HG03521 (cell line): ENCODE measurements at regions not wholly inside any gene's neighbourhood (a gene's known extent, or its start where the extent isn't known, plus 50 kb on each side); places are given as distances from the start of the nearest gene placed in this dataset.

ENCODE experiments used
- ATAC-seq: cut with Tn5 transposase; IDR thresholded peaks from one replicate; pipeline ENCODE4 v1.9.1; 2021; ENCODE audit warnings: mild to moderate bottlenecking, moderate library complexity; ENCODE audit not compliant: unreplicated experiment

DNA sequence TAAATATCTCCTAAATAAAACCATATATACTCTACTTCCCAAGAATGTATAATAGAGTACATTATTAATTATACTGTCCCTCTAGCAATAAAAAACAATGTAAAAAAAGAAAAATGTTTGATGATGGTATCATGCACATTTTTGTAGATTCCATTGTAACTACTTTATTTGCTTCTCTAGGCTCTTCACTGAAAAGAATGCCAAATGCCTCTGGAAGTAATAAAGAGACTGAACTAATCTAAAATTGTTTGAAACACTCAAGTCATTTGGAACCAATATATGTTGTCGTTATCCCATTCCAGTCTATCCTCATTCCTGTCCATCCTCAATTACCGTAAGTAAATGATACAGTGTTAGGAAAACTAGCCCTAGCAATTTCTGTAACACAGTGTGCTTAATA is 233.6 kb downstream of the C12orf50 start:
- no peak for ATAC-seq

DNA sequence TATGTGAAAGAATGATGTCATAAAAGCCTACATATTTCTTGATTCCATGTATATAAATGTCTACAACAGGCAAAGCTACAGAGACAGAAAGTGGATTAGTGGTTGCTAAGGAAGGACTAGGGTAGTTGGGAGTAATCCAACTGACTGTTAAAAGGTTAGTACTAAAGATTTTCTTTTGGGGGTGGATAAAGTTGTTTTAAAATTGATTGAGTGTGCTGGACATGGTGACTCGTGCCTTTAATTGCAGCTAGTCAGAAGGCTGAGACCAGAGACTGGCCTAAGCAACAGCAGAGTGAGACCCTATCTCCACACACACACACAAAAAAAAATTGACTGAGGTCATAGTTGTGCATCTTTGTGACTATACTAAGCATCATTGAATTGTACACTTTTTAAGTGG is 234.3 kb downstream of the C12orf50 start:
- no peak for ATAC-seq

DNA sequence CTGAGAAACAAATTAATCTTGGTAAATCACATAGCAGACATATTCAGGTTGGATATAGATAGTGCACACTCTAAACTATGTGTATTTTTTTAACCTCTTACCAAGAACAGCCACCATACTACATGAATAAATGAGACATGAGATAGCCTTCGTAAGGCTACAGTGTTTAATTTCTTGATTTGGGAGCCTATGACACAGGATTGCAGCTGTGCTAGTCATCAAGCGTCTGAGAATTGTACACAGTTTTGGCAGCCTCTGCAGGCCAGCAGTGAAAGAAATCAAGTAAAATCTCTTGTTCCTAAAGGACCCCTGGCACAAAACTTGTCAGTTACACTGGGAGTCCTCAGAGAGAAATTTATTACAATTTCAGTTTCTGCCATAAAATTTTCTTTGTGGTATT is 236.1 kb downstream of the C12orf50 start:
- no peak for ATAC-seq

DNA sequence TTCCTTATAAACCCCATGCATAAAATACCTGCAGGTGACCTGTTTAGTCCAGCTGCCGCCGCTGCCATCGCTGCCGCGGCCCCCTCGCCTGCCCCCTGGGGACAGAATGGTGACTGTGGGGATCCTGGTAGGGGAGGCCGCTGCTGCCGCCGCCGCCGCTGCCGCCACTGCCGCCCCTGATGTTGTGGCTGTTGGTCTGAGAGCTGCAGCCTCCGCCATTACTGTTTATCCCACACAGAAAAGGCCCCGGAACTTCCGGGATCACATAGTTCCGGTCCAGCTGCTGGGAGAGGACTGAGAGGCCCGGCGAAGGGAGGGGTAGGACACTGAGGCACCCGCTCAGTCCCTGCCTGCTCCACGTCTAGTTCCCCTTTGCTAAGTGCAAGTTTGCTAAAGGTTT is 244.9 kb downstream of the C12orf50 start:
- ATAC-seq, result no peak

DNA sequence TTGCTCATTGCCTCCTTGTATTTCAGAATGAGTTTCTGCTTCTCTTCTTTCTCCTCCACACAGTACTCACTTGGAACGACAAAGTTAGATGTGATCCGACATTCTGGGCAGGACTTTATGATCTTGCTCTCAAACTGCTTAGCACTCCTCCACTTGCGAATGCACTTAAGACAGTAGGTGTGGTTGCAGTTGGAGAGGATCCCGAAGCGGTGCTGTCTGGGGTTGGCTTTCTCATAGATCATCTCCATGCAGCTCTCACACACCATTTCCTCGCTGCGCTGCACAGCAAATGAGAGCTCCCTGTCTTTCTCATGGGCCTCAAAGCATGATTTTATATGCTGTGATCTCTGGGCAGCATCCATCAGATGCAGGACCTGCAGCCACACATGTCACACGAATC is 245.7 kb downstream of the C12orf50 start:
- ATAC-seq, result no peak

DNA sequence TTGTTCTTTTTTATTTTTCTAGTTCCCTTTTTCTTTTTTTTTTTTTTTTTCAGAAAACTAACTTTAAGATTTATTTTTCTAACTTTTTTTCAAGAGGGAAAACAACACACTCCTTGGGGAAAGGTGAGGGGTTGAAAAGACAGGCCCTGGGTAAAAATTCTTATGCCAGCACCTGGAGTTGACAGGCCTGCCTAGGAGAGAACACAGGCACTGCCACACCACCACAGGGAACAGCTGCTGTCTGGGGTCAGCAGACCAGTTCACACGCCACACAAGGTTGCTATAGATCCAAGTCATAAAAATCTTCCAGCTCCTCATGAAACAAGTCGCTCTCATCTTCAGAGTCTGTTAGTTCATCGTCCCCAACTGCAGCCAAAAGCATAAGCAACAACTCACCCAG is 246.4 kb downstream of the C12orf50 start:
- no peak for ATAC-seq

DNA sequence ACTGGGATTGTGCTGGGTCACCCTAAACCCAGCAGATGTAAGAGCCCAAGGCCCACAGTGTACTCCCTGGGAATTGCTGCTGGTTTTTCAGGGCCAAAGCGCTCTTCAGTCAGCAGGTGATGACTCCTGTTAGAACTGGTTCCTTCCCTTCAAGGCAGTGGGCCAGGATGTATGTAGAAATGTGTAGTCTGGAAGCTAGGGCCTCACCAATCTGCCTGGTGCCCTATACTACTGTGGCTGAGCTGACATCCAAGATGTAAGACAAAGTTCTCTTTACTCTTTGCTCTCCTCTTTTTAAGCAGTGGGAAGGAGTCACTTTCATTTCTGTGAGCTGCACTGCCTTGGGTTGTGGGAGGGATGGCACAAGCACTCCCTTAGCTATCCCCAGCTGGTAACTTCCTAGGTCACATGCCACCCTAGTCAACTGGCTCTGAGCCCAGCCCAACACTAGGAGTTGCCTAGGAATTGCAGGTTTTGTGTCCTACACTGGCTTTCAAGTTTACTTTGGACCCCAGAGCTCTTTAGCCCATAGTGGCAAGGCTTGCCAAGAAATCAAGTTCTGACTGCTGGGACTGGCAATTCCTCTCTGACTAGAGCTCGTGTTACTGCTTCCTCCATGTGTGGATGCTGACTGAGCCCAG is 249.2 kb downstream of the C12orf50 start:
- ATAC-seq, result no peak

DNA sequence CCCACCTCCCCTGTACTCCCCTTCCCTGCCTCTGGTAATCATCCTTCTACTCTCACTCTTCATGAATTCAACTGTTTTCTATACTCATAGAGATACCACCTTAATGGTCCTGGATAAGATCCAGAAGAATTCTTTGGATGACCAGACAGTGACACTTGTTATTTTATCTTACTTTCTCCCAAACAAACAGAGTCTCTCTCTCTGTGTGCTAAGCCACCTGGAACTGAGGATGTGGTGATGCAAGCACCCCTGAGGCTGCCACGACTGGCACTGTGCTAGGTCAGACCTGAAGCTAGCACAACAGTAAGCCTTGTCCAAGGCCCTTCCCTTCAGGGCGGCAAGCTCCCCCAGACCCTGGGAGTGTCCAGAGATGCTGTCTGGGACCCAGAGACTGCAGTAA is 250.2 kb downstream of the C12orf50 start:
- no peak for ATAC-seq

DNA sequence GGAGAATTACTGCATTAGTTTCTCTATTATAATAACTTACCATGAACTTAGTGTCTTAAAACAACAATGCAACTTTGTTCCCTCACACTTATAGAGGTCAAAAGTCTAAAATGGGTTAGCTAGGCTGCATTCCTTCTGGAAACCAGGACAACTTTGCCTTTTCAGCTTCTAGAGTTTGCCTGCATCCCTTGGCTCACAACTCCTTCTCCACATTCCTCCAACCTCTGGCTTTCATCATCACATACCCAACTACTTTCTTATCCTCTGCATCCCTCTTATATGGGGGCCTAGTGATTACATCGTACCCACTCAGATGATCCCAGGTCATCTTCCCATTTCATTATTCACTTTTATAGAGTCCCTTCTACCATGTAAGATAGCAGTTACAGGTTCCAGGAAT is 251.1 kb downstream of the C12orf50 start:
- ATAC-seq, result no peak

DNA sequence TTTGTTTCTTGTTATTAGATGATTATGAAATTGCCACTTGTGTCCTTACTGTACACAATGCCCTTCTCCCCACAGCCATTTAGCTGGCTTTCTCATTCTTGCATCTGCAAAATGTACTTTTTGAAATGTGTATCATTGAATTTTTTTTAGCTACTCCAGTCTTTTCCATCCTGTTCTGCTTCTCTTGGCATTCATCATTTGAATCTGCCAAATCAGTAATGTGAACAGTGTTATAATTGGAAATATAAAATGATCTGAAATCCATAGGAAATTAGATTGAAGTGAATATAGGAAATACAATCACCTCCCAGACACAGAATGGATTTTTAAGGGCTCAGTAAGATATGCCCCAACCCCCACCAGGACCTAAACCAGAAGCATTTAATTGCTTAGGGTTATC is 253.4 kb downstream of the C12orf50 start:
- ATAC-seq, result no peak

DNA sequence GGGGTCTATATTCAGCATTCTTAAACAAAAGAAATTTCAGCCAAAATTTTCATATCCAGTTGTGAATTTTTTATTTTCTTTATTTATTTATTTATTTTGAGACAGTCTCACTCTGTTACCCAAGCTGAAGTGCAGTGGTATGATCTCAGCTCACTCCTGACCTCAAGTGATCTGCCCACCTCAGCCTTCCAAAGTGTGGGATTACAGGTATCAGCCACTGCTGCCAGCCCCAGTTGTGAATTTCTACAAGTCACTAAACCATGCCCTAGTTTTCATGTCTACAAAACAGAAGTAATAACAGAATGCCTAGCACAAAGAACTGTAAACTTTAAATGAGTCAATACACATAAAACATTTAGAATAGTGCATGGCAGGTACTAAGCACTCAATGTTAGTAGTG is 254.2 kb downstream of the C12orf50 start:
- no peak for ATAC-seq

DNA sequence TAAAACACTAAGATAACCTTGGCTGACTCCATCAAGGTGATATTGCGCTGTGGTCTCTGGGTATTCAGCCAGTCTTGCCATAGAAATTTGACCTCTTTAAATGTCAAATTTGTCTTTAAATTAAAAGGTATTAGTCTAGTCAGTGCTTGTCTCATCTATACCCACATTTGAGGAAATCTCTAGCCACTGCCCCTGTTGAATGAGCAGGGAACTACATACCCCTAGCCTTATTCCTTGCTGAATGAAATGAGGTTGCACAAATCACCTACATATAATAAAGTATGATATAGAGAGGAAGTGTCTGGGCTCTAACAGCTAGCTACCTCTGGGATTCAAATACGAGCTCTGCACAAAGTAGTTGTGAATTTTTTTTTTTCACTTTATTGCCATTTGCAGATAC is 256.8 kb downstream of the C12orf50 start:
- no peak for ATAC-seq

DNA sequence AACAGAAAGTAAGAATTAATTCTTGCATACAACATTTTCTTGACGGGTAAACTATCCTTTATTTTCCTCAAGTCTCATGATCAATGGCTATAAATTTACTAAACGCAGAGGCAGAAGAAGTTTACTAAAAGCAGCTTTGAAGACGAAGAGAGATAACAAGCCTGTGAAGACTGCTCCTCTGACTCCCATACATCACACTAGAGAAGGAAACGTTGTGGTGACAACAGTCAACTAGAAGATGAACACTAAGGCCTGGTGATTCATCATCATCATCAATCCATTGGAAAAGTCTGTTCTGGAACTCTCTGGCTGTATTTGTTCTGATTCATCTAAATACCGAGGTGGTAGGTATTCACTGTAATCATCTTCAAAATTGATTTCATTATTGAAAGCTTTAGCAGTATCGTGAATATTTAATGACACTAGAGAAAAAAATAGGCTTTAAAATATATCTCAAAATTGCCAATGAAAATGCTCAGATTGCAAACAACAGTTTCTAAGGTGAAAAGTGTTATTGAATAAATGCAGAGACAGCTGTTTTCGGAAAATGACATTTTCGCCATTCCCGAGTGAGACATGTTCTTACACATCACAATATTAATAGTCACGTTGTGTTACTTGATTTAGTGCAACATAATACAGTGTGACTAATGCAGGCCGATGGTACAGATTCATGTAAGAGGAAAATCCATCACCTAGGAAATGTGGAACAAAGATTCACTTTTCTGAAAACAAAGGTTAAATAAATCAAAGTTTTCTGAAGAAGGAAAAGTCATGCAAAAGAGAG is 260.5 kb downstream of the C12orf50 start:
- ATAC-seq, result no peak

DNA sequence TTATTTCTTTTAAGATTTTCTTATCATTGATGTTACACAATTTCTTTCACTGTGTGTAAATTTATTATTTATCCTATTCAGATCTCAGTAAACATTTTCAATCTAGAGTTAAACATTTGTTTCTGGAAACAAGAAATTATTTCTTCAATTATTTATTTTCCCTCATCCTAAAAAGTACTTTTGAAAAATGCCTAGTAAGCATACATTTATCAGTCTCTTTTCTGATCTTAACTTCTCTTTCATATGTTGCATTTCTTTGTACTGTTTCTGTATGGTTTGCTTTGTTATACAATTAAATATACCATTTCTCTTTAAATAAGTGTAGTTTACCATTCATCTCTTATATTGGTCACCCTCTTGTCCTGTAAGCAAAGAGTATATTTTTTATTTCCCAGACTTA is 263.2 kb downstream of the C12orf50 start:
- ATAC-seq, result no peak

DNA sequence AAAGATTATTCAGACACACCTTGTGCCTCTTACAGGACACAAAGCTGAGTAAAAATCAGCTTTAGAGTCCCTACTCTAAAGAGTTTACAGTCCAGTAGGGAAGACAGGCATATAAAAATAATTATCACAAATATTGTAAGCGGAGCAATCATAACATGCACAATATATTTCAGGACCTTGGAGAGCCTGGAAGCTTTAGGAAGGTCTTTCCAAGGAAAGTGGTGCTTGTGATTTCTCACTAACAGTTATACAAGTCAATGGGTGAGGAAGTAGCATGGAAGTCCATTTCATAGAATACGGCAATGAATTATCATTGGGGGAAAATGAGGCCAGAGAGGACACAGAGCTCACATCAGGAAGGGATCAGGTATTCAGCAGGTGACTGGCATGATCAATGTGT is 268.3 kb downstream of the C12orf50 start:
- no peak for ATAC-seq

DNA sequence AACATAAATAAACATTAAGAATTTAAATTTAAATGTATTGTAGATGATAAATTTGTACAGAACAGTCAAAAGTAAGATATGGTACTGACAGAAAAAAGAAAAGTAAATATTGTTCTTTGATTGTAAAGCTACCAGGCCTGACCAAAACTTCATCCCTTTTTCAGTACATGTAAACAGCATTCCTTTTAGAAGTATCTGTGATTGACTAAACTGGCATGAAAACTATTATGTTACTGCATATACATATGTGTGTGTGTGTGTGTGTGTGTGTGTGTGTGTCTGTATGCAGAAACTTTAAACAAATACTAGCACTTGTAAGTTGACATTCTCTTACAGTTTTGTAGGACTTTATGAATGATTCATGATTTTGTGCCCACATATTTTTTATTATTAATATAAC is 270.9 kb downstream of the C12orf50 start:
- no peak for ATAC-seq

DNA sequence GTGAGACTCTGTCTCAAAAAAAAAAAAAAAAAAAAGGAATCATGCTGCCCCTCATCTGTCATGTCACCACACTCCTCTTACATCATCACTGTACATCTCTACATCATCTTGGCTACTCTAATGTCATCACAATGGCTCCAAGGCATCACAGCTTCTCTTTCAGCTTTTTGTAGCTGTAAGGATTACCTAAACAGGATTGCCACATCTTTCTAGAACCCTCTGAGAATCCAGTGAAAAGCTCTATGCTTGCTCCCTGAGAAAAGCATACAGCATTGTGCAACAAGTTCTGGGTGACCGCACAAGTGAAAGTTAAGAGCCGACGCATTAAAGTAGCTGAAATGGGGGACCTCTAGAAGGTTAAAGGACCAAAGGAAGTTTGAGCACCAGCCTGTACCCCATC is 272.5 kb downstream of the C12orf50 start:
- no peak for ATAC-seq

DNA sequence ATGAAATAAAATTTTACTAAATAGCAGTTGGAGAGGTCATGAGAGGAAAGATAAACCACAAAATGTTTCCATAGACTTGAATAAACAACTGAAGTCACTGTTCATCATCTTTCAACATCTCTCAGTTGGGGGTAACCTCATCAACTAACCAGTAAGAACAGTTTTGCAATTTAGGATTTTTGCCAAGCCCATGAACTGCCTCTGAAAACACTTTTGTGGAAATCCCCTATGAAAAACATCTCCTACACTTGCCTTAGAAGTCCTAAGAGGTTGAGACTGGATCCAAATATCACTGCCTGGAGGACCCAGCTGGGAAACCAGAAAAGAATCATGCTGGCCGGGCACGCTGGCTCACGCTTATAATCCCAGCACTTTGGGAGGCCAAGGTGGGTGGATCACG is 273.1 kb downstream of the C12orf50 start:
- ATAC-seq, result no peak

DNA sequence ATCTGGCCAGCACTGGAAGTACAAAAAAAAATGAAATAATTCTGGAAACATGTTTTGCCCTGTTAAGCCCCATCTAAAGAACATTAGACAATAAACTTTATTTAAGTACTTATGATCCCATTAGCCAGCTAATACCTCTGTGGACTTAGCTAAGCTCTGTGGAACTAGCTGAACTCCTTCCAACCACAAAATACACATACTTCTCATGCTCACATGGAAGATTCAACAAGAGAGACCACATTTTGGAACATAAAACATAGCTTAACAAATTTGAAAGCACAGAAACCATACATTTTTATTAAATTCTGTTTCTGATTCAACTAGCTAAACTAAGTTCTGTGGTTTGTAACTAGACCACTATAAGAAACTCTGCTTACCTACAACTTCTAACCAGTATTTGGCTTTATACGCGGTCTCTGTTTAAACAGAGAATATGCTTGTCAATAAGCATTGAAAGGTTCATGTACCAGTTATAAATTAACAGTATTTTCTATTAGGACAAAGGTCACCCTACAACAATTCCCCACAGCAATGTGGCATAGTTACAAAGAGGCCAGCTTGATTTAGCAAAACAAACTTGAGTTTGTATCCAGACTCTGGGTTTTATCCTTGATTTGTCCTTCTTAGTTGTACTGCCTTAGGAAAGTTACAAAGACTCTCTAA is 300.1 kb downstream of the C12orf50 start:
- ATAC-seq, result no peak

DNA sequence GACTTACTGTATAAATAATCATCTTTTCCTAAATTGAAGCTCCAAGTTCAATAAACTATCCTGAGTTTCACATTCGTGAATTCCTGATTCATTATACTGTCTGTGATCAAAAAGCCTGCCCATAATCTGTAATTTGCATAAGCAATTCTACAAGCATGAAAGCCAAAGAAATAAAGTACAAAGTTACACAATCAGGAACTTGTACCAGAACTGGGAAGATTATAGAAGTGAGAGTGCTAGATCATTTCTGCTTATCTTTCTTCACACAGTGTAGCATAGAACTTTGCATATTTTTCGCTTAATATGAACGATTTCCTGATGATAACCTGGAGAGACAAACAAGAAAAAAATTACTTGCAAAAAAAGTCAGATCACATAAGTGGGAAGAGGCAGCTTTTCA is 308.2 kb downstream of the C12orf50 start:
- ATAC-seq, result no peak

DNA sequence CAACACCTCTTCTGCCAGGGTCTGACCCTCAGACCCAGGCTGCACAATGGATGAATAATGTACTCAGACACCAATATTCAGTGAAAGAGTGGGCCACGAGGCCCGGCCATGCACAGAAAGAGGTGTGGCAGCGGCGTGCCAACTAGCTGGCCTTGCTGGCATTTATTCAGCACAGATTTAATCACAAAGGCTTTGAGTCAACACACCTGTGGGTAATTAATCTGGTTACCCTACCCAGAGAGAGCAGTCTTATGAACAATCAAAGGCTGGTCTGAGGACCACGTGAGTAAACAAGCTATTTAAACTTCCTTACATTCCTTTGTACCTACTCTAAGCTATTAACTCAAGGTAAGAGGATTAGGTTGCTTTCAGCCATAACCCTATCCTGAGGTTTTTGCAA is 324.8 kb downstream of the C12orf50 start:
- no peak for ATAC-seq

DNA sequence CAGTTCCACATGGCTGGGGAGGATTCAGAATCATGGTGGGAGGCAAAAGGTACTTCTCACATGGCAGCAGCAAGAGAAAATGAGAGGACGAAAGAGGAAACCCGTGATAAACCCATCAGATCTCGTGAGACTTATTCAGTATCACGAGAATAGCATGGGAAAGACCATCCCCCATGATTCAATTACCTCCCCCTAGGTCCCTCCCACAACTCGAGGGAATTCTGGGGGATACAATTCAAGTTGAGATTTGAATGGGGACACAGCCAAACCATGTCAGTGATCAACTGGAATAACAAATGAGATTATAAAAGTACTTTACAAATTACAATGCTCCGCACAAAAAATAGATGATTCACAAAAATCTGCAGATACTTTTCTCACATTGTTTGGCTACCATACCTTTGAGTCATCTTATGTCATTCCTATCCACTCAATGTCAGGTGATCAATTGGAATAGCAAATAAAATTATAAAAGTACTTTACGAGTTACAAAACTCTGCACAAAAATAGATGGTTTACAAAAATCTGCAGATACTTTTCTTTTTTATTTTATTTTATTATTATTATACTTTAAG is 338.9 kb downstream of the C12orf50 start:
- ATAC-seq, result no peak
